ENCODE measurements at regions not wholly inside any gene's neighbourhood (a gene's known extent, or its start where the extent isn't known, plus 50 kb on each side); places are given as distances from the start of the nearest gene placed in this dataset.

DNA sequence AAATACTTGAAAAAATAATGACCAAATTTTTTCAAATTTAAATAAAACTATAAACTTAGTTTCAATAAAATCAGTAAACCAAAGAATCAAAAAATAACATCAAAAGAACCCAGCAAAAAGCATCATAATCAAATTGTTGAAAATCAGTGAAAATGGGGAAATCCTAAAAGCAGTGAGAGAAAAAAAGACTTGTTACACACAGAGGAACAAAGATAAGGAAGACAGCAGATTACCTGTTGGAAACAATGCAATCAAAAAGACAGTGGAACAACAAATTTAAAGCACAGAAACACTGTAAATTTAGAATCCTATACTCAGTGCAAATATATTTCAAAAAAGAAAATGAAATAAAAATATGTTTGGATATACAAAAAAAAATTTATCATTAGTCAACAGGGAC lies 156.2 kb upstream of the LMCD1 start:
- TF ChIP-seq POLR2A (IDR thresholded peaks at IDR 0.05; ENCODE audit: low read depth, low read length) (no peak), POLR2AphosphoS5 (IDR thresholded peaks at IDR 0.05; ENCODE audit: low read depth, low read length) (no peak), TAF1 (IDR thresholded peaks at IDR 0.05; ENCODE audit: borderline replicate concordance, low read depth, low read length) (no peak)
